GM18505 (cell line): ENCODE measurements at regions not wholly inside any gene's neighbourhood (a gene's known extent, or its start where the extent isn't known, plus 50 kb on each side); places are given as distances from the start of the nearest gene placed in this dataset.

ENCODE experiments used
- ATAC-seq: cut with Tn5 transposase; IDR thresholded peaks from one replicate; pipeline ENCODE4 v1.9.1; 2021; ENCODE audit not compliant: unreplicated experiment
- POLR2A ChIP-seq: IDR thresholded peaks from 4 replicates; pipeline ENCODE4 v1.6.1; 2011; ENCODE audit warnings: borderline replicate concordance; ENCODE audit not compliant: insufficient read depth, insufficient read length; ENCODE audit errors: extremely low read depth

GRCh38 chrX:39513836-39514235 is 583.9 kb downstream of the BCOR start:
- TF ChIP-seq POLR2A: no peak
- no peak for ATAC-seq

GRCh38 chrX:39514801-39515200 is 583.0 kb downstream of the BCOR start:
- TF ChIP-seq POLR2A: no peak
- no peak for ATAC-seq

GRCh38 chrX:39516427-39516841 is 581.3 kb downstream of the BCOR start:
- ATAC-seq: no peak
- TF ChIP-seq POLR2A: no peak

GRCh38 chrX:39518476-39519029 is 579.2 kb downstream of the BCOR start:
- TF ChIP-seq POLR2A: no peak
- no peak for ATAC-seq

GRCh38 chrX:39519030-39519488 is 578.7 kb downstream of the BCOR start:
- ATAC-seq: no peak
- TF ChIP-seq POLR2A: no peak

- no peak for ATAC-seq
- no peak for TF ChIP-seq POLR2A
These were observed 578.0 kb downstream of the BCOR start for GRCh38 chrX:39519566-39520301.

GRCh38 chrX:39525758-39526157 is 572.0 kb downstream of the BCOR start:
- no peak for TF ChIP-seq POLR2A
- ATAC-seq: no peak

- TF ChIP-seq POLR2A: no peak
- no peak for ATAC-seq
These were observed 570.7 kb downstream of the BCOR start for GRCh38 chrX:39527025-39527424.

GRCh38 chrX:39528161-39528916 is 569.4 kb downstream of the BCOR start:
- TF ChIP-seq POLR2A: no peak
- ATAC-seq: no peak

- TF ChIP-seq POLR2A: no peak
- ATAC-seq: no peak
These were observed 565.0 kb downstream of the BCOR start for GRCh38 chrX:39532761-39533160.

GRCh38 chrX:39534949-39535348 is 562.8 kb downstream of the BCOR start:
- ATAC-seq: no peak
- no peak for TF ChIP-seq POLR2A

- ATAC-seq: no peak
- TF ChIP-seq POLR2A: no peak
These were observed 561.5 kb downstream of the BCOR start for GRCh38 chrX:39536211-39536610.

GRCh38 chrX:39541881-39542280 is 555.9 kb downstream of the BCOR start:
- ATAC-seq: no peak

GRCh38 chrX:39542316-39542715 is 555.4 kb downstream of the BCOR start:
- no peak for TF ChIP-seq POLR2A
- no peak for ATAC-seq

More at GRCh38 chrX:39541881-39542280, 555.9 kb downstream of the BCOR start:
- TF ChIP-seq POLR2A: no peak

- no peak for TF ChIP-seq POLR2A
- no peak for ATAC-seq
These were observed 546.9 kb downstream of the BCOR start for GRCh38 chrX:39550795-39551361.
